Kidney (tissue), 10 donors: ENCODE measurements at regions not wholly inside any gene's neighbourhood (a gene's known extent, or its start where the extent isn't known, plus 50 kb on each side); places are given as distances from the start of the nearest gene placed in this dataset.
A peak's percentile ranks its signal among the peaks of the same experiment; 100 is the strongest.
"Not testable (repeated sequence)": the region's sequence is repeated elsewhere in the genome, so short reads cannot be mapped to it uniquely, and the experiment has no call there.

Source experiments
- DNase-seq, 5 donors: peaks; one replicate each; pipeline ENCODE4 v3.0.0-alpha.2; 2013 to 2020
- FAIRE-seq: peaks from 2 replicates; lab custom pipeline; 2012; peaks lifted over from hg19 to GRCh38; lab: Jason Lieb, UNC
- H3K27ac ChIP-seq, 2 donors: one replicate each; pipeline ENCODE4 v1.7.0; 2013; ENCODE audit warnings: low read depth in 2 of 2, low read length in 2 of 2, inconsistent platforms in 1 of 2
- H3K27me3 ChIP-seq: one replicate; pipeline ENCODE4 v1.7.1; 2013; ENCODE audit warnings: low read length, inconsistent platforms; ENCODE audit not compliant: control insufficient read depth, insufficient read depth
- H3K36me3 ChIP-seq, 3 donors: one replicate each; pipeline versions ENCODE4 v1.7.0 to v1.7.1; 2013; ENCODE audit warnings: low read length in 3 of 3, control low read depth in 1 of 3, inconsistent platforms in 1 of 3; ENCODE audit not compliant: insufficient read depth in 3 of 3, control insufficient read depth in 2 of 3
- H3K4me1 ChIP-seq, 3 donors: one replicate each; pipeline versions ENCODE4 v1.7.0 to v1.7.1; 2013; ENCODE audit warnings: low read length in 3 of 3, inconsistent platforms in 1 of 3, low read depth in 1 of 3; ENCODE audit not compliant: control insufficient read depth in 2 of 3, insufficient read depth in 2 of 3
- H3K4me3 ChIP-seq, 3 donors: one replicate each; pipeline versions ENCODE4 v1.7.0 to v1.8.1; 2013; ENCODE audit warnings: low read length in 3 of 3, control low read depth in 1 of 3, inconsistent platforms in 1 of 3
- H3K9ac ChIP-seq, 3 donors: one replicate each; pipeline versions ENCODE4 v1.7.0 to v1.7.1; 2013; ENCODE audit warnings: low read length in 3 of 3, control low read depth in 1 of 3, inconsistent platforms in 1 of 3
- H3K9me3 ChIP-seq, 3 donors: one replicate each; pipeline versions ENCODE4 v1.7.0 to v1.7.1; 2013; ENCODE audit warnings: low read length in 3 of 3, control low read depth in 1 of 3, inconsistent platforms in 1 of 3; ENCODE audit not compliant: control insufficient read depth in 2 of 3, insufficient read depth in 1 of 3
- intact Hi-C: fragments of 100-400 bp; cut with DNase I; formaldehyde crosslinking; loops from one replicate; pipeline ENCODE4 v1.11.1; 2022
- donor health status: control.
- donor health status: control.
- donor health status: DM: yes; HTN: yes; CAD: no.
- donor health status: Normal renal cell carcinoma (clear cell type).

DNA sequence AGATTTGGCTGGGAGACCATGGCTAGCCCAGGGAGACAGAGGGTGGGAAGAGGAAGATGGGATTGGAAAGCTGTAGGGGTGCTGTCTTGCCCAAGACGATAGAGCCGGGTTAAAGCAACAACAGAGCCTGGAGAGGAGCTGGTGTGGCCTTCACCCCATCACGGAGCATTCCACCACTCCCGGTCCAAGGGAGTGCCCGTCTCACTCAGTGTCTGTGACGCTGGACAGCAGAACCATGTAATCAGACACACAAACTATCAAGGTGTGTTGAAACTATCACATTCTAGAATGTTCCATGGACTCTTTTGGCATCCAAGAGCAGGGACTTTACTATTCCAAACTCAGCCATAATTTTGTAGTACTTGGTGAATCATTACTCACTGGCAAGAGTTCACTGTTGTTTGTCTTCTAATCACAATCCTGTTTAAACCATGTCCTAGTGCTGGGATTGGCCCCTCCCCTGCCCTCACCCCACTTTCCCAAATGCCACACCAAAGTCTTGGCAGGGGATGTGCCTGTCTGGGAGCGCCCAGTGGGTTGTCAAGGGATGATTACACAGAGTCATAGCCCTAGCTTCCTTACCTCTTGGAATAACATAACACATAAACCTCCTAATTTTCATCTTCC is 187.4 kb downstream of the LAT start:
- H3K27ac ChIP-seq, FAIRE-seq, intact Hi-C loops, H3K9me3 ChIP-seq, H3K27me3 ChIP-seq, H3K36me3 ChIP-seq, H3K4me3 ChIP-seq, H3K9ac ChIP-seq, H3K4me1 ChIP-seq: not testable (repeated sequence)
- DNase-seq = peak in 1 of 5 donors; percentile 20

DNA sequence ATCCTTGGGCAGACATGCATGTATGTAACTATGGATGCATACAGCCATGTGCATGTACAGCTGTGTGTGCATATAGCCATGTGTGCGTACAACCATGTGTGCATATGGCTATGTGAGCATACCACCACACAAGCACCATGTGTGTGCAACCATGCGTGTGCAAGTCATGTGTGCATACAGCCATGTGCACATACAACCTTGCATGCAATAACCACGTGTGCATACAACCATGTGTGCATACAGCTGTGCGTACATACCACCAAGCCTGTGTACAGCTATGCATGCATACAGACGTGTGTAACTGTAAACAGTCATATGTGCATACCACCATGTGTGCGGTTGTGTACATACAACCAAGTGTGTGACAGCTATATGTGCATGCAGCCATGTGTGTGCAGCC is 186.4 kb downstream of the LAT start:
- H3K4me1 ChIP-seq, FAIRE-seq, H3K27me3 ChIP-seq, H3K27ac ChIP-seq, H3K4me3 ChIP-seq, H3K36me3 ChIP-seq, H3K9ac ChIP-seq, intact Hi-C loops, H3K9me3 ChIP-seq: not testable (repeated sequence)
- DNase-seq = peak in 1 of 5 donors; percentile 5

DNA sequence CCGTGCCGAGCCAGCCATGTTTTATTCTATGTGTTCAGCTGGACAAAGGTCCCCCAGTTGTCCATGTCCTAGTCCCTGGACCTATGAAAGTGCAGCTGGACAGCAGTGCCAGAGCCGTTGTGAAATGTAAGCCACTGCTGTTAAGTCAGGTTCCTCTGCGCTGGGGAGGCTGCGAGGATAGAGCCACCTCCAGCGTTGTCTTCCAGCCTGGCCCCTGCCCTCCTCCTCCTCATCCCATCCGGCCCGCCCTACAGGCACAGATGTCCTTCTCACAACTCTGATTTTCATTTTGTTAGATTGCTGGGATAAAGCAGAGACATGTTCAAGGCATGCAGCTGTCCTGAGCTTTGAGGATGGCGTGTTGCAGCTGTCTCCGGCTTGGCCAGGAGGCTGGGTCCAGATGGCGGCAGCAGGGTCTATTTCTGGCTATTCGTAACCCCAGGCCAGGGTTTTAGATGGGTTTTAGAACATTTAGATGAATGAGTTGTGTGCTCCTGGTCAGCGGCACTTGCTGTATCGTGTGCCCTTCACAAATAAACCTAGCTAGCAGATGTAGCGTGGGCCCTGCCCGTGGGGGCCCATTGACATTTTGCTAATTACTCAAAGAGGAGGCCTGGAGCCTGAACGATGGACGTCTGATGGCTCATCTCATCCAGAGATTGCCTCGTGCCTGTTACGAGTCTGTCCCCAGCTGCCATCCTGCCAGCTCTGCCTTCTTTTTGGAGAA is 185.7 kb downstream of the LAT start:
- H3K4me1 ChIP-seq, H3K36me3 ChIP-seq, intact Hi-C loops, H3K27ac ChIP-seq, H3K27me3 ChIP-seq, H3K9me3 ChIP-seq, H3K9ac ChIP-seq, H3K4me3 ChIP-seq, FAIRE-seq: not testable (repeated sequence)
- DNase-seq = peak in 4 of 5 donors; percentile 13 to 61 (median 42)

DNA sequence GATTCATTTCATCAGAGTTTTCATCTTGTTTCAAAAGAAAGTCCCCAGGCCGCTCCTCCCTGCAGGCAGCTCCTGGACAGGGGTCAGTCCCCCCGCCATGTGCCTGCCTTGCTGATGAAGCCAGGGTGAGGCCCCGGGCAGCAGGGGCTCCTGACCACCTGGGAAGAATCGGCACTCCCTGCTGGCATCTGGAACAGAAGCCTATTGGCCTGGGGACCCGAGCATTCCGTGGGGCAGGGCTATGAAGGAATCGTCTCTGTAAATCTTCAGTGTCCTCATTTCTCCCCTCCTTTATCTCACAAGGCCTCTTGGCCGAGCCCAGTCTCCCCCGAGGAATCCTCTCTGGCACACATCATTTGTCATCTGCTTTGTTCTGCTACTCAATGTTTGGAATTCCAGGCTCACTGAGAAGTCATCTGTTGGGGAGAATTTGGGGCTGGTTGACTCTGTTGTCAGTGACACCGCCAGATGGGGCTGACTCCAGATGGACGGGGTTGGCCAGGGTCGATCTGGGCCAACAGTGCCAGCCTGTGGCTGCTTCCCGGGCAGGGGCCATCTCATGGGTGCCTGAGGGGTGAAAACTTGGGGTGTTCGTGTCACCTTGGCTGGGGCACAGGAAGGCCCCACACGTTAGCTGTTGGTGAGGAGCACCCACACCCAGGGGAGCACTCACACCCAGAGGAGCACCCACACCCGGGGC is 184.6 kb downstream of the LAT start:
- intact Hi-C loops, H3K27me3 ChIP-seq, H3K9ac ChIP-seq, H3K4me3 ChIP-seq, H3K4me1 ChIP-seq, H3K36me3 ChIP-seq, H3K9me3 ChIP-seq, H3K27ac ChIP-seq, FAIRE-seq: not testable (repeated sequence)
- peak in 1 of 5 donors; percentile 65 for DNase-seq

DNA sequence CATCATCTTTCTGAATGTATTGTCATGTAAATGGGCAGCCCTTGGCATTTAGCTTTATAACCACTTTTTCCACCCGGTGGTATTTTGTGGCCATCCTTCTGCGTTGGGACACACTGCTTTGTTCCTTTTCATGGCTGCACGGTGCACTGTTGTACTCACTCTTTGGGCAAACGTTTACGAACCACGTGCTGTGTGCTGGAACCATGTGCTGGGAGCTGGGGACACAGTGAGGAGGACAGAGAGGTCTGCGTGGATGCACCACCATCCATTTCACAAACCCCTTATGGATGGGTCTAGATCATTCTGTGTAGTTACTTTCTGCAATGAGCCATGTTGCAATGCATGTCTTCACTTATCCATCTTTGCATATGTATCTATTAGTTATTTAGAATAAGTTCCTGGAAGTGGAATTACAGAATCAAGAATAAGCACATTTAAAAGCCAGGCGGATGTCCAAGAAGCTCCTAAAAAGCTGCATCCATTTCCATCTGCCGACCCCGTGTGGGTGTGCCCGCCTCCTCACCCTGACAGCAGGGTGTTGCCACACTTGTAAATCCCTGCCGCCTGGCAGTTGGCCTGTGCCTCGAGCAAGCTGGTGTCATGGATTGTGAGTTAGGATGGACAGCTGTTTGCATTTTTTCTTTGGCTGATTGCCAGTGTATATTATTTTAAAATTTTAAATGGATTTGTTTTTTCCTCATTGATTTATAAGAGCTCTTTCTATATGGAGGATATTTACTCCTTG is 183.8 kb downstream of the LAT start:
- H3K4me3 ChIP-seq, H3K9ac ChIP-seq, H3K27ac ChIP-seq, intact Hi-C loops, H3K4me1 ChIP-seq, H3K27me3 ChIP-seq, H3K36me3 ChIP-seq, H3K9me3 ChIP-seq, FAIRE-seq: not testable (repeated sequence)
- DNase-seq = peak in 1 of 5 donors; percentile 35

DNA sequence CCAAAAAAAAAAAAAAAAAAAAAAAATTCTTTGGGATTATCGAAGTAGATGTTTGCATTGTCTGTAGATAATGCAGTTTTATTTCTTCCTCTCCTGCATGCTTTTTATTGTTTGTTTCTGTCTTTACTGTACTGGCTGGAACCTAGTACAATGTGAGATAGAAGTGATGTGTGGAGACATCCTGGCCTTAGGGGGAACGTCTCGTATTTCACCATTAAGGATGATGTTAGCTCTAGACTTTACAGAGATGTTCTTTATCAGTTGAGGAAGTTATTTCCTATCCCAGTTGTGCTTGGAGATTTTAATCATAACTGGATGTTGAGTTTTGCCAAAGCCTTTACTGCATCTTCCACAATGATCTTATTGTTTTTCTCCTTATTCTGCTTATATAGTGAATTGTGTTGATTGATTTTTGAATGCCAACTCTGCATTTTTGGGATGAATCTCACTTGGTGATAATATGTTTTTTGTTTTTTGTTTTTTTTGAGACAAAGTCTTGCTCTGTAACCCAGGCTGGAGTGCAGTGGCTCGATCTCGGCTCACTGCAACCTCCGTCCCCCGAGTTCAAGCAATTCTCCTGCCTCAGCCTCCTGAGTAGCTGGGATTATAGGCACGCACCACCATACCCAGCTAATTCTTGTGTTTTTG is 179.7 kb downstream of the LAT start:
- H3K27me3 ChIP-seq, H3K4me3 ChIP-seq, FAIRE-seq, H3K4me1 ChIP-seq, DNase-seq, H3K27ac ChIP-seq, H3K36me3 ChIP-seq, H3K9ac ChIP-seq, intact Hi-C loops, H3K9me3 ChIP-seq: not testable (repeated sequence)

DNA sequence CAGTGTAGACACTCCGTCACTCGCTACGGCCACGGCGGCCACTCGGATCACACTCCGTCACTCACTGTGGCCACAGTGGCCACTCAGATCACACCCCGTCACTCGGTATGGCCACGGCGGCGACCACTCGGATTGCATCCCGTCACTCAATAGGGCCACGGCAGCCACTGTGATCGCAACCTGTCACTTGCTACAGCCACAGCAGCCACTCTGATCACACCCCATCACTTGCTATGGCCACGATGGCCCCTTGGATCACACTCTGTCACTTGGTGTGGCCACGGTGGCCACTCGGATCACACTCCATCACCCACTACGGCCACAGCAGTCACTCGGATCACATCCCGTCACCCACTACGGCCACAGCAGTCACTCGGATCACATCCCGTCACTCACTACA is 175.3 kb downstream of the LAT start:
- H3K27me3 ChIP-seq, H3K36me3 ChIP-seq, H3K9ac ChIP-seq, H3K4me1 ChIP-seq, FAIRE-seq, H3K9me3 ChIP-seq, H3K27ac ChIP-seq, H3K4me3 ChIP-seq, DNase-seq, intact Hi-C loops: not testable (repeated sequence)
